ENCODE measurements at regions not wholly inside any gene's neighbourhood (a gene's known extent, or its start where the extent isn't known, plus 50 kb on each side); places are given as distances from the start of the nearest gene placed in this dataset.

DNA sequence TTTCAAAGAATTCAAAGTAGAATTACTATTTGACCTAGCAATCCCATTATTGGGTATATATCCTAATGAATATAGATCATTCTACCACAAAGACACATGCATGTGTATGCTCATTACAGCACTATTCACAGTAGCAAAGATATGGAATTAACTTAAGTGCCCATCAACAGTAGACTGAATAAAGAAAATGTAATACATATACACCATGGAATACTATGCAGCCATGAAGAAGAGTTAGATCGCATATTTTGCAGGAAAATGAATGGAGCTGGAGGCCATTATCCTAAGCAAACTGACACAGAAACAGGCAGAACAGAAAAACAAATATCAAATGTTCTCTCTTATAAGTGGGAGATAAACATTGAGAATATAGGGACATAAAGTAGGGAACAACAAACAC lies 519.2 kb upstream of the REG3G start:
- DNase-seq, result no peak

DNA sequence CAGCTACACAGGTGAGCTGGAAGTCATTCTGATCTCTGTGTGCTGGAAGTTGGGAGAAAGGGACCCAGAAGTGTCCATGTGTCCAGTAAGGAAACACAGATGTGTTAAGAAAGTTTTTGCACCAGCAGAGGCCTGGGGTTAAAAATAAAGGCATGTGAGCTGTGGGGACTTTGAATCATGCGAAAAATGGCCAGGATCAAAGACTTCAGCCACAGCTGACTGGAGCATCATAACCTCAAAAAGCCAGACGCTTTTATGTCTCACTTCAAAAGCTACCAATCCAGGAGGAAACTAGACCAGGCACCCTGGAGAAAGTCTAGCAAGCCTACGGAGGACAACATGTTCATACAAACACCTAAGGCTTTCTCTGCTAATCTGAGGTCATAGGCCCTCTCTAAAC lies 503.6 kb upstream of the REG3G start:
- no peak for DNase-seq

DNA sequence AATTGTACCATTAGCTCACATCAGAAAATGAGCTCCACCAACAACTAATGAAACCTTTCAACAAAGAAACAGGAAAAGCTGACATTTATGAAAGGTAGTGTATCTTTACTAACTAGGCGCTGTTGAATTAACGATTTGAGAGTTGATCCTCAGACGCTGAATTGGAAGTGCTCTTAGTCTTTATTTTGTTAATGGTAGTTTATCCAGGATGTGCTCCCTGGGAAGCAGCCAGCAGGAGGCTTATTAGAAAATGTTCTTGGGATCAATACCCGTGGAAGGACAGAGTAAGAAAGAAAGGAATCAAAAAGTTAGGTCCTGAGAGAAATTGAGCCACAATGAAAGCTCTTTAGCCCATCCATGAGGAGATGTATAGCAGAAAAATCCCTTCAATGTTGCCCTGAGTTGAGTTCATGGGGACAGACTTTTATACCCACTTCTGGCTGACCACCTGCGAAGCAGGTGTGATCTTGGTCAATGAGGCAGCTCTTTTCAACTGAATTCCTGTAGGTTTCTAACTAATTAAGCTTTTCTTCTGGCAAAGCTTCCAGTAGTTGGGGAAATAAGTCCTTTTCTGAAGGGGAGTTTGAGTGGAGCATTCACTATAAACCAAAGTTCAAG lies 492.6 kb upstream of the REG3G start:
- DNase-seq, result no peak

DNA sequence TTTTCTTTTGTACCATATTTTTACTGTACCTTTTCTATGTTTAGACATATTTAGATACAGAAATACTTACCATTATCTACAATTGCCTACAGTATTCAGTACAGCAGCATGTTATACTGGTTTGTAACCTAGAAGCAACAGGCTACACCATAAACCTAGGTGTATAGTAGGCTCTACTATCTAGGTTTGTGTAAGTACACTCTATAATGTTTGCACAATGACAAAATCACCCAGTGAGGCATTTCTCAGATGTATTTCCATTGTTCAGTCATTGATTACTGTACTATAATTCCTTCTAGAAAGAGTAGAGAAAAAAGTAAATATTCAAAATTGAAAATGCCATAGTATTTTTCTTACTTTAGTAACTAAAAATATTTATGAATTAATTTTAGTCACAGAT lies 490.1 kb upstream of the REG3G start:
- no peak for DNase-seq

DNA sequence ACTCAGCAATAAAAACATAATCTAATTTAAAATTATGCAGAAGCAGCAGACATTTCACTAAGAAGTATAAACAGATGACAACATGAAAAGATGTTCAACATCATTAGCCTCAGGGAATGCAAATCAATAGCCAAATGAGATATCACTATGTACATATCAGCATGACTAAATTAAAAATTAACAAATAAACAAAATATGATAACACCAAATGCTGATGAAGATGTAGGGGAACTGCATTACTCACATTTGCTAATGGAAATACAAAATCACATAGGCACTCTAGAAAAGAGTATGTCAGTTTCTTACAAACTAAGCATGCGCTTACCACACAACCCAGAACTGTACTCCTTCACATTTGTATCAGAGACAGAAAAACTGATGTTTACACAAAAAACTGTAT lies 487.2 kb upstream of the REG3G start:
- DNase-seq, result no peak

DNA sequence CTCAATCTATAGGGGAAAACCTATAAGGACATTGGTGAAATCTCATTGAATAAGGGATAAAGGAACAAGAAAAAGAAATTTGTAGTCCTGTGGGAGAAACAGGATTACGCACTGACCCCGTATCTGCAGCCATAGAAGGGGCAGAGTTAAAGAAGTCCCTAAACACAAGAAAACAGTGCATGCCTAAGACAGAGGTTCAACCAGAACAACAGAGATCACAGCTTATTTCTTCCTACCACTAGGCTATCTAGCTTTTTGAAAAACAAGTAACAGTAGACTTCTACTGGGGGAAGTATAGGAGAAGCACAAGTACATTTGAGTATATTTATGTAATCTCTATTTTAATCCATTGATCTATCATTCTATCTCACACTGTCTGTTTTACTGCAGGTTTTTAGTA lies 485.2 kb upstream of the REG3G start:
- DNase-seq, result no peak

DNA sequence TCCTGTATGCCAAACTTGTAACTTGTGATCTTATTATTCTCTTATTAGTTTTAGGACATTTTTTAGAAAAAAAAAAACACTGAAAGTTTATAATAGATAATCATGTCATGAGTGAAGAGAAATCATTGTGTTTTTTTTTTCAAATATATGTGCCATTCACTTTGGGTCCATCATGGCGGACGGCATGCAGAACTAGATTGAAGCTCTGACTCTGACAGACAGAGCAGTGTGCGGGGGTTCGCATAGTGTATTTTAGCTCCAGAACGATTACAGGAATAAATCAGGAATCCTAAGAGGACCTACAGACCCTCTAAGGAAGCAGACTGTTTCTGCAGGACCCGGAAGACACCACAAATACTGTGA lies 484.4 kb upstream of the REG3G start:
- no peak for DNase-seq

DNA sequence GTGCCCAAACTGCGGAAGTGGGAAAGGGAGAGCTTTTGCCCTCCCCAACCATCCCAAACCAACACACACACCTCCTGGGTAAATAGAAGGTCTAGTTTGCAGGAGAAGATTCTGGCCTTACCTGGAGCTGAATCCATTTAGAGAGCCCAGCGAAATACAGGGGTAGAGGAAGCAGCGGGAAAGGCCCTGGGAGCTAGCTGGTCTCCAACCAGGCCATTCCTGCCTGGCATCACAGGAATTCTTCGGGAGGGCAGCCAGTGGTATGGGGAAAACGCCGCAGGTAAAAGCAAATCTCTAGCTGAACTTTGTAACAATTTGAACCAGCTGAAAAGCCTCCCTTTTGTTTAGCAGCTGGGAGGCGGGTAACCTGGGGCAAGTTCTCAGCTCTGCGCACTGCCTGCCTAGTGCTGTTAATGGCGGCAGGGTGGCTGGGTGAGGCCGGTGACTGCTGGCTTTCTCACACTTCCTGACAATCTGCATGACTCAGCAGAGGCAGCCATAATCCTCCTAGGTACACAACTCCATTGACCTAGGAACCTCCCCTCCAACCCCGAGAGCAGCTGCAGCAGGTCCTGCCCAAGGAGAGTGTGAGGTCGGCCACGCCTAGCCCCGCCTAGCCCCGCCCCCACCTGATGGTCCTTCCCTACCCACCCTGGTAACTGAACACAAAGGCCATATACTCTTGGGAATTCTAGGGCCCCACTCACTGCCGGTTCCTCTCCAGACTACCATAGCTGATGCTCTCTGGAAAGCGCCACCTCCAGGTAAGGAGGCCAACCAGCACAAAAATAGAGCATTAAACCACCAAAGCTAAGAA lies 483.8 kb upstream of the REG3G start:
- DNase-seq, result no peak

DNA sequence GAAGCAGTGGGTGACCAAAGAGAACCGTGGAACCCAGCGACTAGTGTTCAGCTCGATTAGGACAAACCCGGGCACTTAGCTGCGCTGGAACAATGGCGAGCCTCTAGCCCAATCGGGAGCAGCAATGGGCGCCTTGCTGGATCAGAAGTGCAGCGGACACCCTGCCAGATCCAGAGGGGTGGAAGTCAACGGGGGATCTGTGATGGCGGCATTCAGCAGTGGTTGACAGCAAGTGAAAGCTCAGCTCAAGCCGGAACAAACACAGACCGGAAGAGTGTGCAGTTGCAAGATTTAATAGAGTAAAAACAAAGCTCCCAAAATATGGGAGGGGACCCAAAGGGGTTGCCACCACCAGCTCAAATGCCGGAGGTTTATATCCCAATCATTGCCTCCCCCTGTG lies 478.7 kb upstream of the REG3G start:
- DNase-seq, result no peak

DNA sequence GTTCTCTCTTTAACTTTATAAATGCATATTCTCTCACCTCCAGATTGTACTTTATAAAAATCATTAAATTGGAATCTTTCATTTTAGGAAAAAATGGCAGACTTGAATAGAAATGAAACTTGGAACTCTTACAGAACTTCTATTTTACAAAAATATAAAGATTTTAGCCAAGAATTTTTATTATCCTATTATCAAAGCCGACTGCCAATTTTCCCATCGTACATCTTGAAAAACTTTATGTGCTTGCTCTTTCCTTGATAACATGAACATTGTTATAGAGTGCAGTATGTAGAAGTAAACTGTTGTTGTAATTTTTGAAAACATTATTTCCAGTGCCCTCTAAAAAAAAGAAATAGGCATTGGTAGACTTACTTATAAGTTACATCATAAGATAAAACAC lies 475.7 kb upstream of the REG3G start:
- DNase-seq, result no peak

DNA sequence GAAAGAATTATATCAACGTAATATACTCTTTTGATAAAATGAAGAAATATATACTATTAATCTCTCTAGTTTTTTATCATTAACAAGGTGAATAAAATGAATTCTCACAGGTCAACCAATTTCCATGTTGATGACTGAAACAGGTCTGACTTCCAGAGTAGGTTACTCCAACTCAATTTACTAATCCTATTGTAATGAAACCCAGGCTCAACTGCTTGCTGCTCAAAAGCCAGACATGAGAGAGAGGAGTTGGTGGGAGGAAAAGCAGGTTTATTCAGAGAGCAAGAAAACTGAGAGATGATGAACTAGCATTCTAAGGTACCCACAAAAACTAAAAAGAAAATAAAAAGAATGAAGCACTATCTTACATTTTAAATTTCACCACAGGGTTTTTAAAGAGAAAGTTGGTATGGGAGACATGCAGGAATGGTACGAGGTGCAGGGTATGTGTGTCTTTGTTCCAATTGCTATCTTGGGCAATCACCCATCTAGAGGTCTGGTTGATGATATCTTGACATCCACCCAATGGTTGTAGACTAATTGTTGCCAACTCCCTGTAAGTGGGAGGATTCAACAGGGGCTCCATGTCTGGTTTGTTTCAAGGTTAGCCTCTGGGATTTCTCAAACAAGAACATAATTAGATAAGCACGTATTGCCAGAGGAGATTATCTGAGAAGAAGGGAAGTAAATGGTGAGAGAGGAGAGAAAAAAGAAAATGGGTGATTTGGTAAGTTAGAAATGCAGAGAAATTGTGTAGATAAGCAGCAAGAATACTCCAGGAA lies 471.4 kb upstream of the REG3G start:
- DNase-seq, result no peak

DNA sequence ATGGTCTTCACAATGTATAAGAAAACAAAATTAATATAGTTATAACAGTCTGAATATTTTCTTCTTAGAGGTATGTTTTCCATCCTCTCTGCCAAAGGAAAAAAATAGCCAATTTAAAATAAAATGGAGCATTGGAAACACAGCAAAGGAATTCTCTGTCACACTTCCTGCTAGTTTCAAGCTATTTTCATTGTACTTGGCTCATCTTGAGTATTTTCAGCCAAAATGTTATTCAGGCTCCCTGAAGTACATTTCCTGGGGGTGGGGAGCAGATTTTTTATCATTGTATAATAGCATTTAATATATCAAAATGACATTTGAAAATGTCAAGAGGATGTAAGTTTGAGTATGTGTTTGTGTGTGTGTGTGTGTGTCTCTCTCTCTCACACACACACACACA lies 463.6 kb upstream of the REG3G start:
- no peak for DNase-seq

DNA sequence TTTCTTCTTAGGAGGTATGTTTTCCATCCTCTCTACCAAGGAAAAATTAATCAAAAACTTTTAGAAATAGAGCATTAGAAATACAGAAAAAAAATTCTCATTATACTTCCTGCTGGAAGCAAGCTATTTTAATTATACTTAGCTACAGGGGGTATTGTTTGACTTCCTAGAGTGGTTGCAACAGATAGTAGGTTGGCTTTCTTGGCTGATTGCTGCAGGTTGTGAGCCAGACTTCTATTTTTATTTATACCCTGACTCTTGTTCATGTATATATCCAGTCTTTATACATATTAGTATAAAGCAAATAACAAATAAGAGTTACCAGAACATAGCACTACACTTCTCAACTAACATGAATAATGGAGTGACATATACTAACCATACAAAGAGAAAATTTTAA lies 460.8 kb upstream of the REG3G start:
- DNase-seq, result no peak

DNA sequence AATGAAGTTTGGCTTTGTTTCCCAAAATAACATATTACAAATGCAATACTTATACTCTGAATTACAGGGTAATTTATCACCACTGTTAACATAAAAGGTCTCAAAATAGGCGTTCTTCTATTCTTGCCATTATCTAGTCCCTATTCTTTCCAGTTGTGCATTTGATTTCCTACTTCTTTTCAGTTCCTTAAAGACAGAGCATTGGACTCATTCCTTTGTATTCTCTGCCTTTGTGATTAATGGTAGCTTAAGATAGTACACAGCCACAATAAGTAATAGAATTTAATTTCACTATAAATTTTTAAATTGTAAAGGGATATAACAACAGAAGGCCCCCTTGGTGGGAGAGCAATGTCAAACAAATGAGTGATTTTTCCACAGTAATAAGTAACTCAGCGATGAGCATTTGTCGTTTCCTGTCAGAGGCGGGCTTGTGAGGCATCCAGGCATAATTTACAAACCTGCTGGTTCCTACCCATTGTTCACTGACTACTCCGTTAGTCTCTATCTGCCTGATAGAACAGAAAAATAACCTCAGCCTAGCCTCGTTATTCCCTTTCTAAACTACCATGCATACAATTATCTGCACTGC lies 456.6 kb upstream of the REG3G start:
- DNase-seq, result no peak

DNA sequence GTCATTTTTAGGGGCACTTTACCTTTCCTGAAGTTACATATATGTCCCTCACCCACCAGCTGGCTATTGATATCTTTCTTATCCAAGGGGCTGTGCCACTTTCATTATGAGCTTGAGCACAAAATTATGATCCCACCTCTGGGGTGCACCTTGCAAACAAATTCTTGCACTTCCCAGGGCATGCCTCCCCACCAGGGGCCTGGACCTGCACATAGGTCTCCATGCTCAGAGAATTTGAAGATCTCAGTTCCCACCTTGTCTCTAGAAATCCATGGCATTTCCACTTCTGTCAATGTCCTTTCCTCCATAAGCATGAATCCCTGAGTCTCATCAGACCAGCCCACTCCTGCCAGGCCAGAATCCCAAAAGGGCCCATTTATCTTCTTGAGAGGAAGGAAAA lies 449.1 kb upstream of the REG3G start:
- DNase-seq, result no peak

DNA sequence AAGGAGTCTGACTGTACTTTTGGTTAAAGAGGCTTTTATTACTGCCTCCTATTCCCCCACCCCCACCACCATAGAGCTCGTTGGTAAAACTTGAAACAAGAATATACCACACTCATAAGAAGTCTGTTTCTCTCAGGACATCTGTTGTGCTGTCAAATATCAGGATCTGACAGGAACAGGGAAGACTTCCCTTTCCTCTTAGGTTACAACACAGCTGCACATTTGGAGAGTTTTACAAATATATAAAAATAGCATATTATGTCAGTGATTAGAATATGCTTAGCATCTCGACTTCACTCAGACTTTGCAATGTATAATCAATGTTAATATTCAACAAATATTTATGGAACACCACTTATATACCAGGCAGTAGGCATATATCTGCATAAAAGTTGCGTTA lies 439.6 kb upstream of the REG3G start:
- DNase-seq, result no peak

DNA sequence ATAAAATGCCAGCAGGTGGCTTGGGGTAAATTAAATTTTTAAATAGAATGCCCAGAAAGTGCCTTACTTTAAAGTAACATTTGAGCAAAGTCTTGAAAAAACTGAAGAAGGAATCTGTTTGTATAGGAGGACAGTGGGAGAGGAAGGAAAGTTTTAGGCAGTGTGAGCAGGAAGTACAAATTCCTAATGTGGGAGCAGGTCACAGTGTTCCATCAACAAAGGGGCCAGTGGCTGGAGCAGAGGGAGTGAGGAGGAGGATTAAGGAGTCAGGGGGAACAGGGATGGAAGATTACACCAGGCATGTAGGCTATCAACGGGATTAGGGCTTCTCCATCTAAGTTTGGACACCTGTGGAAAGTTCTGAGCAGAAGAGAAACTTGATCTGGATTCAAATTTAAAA lies 439.2 kb upstream of the REG3G start:
- DNase-seq, result no peak

DNA sequence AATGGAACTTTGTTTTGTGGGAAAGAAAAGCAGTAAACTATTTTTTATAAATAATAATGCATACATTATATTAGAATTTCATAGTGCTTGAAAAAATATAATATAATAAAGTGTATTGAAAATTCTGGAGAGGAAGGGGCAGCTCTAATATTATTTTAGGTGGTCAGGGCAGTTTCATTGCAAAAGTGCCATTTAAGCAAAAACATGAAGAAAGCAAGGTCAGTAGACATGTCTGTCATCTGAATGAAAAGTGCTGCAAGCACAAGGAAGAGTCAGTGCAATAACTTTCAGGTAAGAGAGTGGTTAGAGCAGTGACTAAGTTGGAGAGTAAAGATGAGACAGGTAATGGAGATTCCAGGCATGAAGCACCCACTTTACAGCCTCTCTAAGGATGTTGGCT lies 435.6 kb upstream of the REG3G start:
- DNase-seq, result no peak

DNA sequence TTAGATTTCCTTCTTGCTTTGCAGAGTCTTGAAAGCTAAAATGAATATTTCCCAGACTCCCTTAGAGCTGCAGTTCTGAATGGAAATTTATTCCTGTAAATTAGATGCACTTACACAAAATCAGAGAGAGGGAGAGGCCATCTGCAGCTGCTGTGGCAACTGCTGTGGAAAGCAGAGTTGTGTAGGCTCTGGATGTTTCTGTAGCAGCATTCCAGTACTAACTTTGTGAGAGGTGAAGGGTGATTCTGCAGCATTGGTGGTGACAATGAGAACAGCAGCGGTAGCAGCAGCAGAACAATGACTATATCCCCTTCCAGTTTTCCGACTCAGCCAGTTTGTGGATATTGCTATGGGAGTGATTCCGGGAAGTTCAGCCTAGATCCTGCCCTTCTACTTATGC lies 433.0 kb upstream of the REG3G start:
- DNase-seq, result no peak

DNA sequence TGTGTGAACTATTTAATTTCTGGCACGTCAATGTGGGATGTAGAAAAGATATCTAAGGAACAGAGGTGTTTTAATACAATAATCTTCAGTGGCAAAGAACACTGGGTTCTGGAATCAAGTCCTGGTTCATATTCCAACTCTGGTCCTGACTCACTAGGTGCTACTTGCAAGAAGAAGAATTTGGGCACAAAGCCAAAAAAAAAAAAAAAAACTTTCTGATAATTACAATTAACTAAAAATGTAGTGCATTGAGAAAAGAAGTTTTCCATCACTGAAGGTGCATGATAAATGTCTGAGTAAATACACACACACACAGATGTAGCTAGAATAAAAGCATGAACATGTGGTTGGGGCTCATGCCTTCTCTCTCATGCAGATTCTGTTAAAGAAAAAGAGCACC lies 424.4 kb upstream of the REG3G start:
- no peak for DNase-seq

DNA sequence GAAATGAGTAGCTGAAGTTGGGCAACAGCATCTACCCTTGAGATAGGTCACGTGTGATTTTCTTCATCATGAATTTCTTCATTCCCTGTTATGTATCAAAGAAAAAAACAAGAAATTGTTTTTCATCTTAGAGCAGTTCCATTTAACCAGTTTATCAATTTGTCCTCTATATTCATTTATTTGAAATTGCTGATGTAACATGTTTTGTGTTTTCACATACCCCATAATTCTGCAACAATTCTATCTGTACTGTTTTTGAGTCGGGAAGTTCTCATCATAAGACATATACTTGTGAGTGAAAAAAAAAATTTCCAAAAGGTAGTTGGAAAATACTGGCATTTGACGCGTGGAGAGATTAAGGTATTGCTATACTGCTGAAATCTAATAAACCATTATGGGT lies 422.6 kb upstream of the REG3G start:
- DNase-seq, result no peak

DNA sequence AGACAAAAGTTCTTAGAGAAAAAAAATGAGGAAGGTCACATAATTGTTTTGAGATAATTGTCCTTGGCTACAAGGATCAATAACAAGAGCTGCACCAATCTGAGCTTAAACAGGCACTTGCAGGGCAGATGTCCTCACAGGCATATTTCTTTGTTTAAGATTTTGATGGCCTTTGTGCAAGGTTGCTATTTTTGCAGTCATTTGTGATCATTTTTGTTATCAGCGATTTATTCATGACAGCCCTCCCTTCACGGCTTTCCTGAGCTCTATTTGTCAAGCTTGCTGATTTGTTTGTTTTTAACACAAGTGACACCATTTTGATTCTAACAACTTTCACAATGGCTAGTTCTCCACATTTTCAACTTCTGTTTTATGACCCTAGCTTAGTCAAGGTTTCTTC lies 418.6 kb upstream of the REG3G start:
- no peak for DNase-seq

DNA sequence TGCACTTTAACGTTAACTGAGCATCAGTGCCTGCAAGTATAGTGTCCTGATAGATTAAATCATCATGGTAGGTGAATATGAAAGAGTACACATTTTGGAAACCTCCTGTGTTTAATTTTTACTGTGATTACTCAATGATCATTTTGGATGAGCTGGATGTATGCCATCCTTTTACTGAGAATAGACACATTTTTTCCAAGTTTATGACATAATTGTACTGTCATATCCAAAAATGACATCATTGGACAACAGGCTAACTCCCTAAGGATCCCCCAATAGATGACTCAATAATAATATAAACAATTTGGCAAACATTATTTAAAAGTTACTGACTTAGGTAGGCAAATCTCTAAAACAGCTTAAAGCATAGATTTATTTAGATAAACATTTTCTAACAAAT lies 410.8 kb upstream of the REG3G start:
- no peak for DNase-seq

DNA sequence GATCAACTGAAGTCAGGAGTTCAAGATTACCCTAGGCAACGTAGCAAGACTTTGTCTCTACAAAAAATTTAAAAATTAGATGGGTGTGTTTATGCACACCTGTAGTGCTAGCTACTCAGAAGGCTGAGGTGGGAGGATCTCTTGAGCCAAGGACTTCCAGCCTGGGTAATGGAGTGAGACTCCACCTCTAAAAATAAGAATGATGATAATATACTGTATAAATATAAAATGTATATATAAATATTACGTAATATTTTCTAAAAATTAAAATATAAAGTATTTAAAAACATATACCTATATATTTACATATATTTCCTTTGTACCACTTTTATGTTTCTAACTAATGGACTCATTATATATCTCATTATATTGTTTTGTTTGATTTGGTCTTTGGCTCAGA lies 409.5 kb upstream of the REG3G start:
- DNase-seq, result no peak
